Fibroblast of pulmonary artery (primary cell): ENCODE measurements at regions not wholly inside any gene's neighbourhood (a gene's known extent, or its start where the extent isn't known, plus 50 kb on each side); places are given as distances from the start of the nearest gene placed in this dataset.
"Not testable (repeated sequence)": the region's sequence is repeated elsewhere in the genome, so short reads cannot be mapped to it uniquely, and the experiment has no call there.

Experiments used
- DNase-seq: peaks from one replicate; pipeline ENCODE4 v3.0.0-alpha.2; 2010; ENCODE audit warnings: low read depth
- H3K4me3 ChIP-seq: replicated peaks from 2 replicates; pipeline ENCODE4 v1.5.1; 2011; ENCODE audit warnings: low read depth, mild to moderate bottlenecking, control low read depth, low read length, moderate library complexity
- TF ChIP-seq, protein P1 (sequence below): IDR thresholded peaks from 2 replicates; pipeline ENCODE4 v1.5.1; 2011; ENCODE audit warnings: mild to moderate bottlenecking, control low read depth, low read length, inconsistent platforms; ENCODE audit errors: missing control alignments

DNA sequence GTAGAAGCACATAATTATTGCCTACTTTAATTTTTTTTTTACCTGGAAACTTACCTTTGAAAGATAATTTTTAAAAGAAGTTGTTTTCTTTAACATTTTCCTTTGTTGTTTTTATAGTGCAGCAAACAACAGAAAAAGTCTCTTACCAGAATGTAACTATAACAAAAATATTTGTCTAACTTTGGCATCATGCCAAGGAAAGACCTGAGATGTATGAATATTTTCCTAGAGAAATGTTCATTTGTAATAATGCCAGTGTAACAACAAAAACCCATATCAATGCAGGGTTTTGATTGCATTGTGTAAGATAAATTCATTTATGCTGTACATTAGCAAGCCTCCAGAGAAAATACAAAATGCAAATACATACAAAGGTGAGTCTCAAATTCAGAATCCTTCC lies 775.7 kb downstream of the SI start:
- TF ChIP-seq, protein P1, sequence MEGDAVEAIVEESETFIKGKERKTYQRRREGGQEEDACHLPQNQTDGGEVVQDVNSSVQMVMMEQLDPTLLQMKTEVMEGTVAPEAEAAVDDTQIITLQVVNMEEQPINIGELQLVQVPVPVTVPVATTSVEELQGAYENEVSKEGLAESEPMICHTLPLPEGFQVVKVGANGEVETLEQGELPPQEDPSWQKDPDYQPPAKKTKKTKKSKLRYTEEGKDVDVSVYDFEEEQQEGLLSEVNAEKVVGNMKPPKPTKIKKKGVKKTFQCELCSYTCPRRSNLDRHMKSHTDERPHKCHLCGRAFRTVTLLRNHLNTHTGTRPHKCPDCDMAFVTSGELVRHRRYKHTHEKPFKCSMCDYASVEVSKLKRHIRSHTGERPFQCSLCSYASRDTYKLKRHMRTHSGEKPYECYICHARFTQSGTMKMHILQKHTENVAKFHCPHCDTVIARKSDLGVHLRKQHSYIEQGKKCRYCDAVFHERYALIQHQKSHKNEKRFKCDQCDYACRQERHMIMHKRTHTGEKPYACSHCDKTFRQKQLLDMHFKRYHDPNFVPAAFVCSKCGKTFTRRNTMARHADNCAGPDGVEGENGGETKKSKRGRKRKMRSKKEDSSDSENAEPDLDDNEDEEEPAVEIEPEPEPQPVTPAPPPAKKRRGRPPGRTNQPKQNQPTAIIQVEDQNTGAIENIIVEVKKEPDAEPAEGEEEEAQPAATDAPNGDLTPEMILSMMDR = no peak
- DNase-seq = no peak
- H3K4me3 ChIP-seq = no peak overlapping the region

DNA sequence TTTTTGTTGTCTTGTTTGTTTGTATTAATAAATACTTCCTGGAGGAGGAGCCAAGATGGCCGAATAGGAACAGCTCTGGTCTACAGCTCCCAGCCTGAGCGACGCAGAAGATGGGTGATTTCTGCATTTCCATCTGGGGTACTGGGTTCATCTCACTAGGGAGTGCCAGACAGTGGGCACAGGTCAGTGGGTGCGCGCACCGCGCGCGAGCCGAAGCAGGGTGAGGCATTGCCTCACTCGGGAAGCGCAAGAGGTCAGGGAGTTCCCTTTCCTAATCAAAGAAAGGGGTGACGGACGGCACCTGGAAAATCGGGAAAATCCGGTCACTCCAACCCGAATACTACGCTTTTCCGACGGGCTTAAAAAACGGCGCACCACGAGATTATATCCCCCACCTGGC lies 786.8 kb downstream of the SI start:
- DNase-seq, H3K4me3 ChIP-seq: not testable (repeated sequence)

DNA sequence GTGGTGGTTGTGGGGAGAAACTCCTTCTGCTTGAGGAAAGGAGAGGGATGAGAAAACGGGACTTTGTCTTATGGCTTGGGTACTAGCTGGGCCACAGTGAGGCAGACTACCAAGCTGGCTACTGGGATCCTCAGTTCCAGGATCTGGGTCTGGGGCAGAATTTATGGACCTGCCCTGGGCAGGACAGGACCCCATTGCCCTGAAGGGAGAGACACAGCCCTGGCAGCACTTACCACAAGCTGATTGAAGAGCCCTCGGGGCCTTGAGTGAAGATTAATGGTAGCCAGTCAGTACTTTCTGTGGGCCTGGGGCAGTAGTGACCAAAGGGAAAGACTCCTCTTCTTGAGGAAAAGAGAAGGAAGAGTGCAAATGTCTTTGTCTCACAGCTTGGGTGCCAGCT lies 799.7 kb downstream of the SI start:
- TF ChIP-seq, protein P1 = no peak
- no peak overlapping the region for H3K4me3 ChIP-seq
- no peak for DNase-seq

DNA sequence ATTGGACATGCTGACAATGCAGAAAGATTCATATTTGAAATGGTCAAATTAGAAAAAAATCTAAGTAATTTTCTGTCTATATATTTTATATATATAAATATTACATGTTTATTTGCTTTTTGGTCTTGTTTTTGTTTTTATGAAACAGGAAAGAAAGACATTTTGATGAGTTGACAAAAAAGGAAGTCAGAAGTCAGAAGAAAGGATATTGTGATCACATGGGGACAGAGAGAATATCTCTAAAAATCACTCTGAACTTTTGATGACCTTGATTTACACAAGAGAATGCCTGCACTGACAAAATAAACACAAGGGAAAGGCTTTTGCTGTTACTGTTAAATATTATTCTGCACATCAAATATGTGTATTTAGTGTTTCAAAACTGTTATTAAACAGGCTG lies 811.2 kb downstream of the SI start:
- DNase-seq = no peak
- H3K4me3 ChIP-seq = no peak overlapping the region
- TF ChIP-seq, protein P1 = no peak

DNA sequence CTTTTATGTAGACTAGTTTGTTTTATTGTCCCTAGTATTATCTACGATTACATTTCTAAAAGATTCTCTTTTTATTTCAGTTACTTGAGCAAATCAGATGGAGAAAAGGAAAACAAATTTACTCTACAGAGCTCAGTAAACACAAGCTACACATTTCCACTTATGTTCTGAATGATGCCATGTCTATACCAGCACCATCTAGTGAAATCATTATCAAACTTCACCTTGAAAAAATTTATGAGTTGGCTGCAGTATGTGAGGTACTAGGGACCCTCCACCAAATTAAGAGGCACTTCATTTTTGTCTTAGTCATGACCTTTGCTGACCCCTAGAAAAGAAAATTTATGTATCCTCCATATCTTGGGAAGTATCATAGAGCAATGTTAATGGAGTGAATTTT lies 827.4 kb downstream of the SI start:
- TF ChIP-seq, protein P1 = no peak
- DNase-seq = no peak
- H3K4me3 ChIP-seq = no peak overlapping the region

DNA sequence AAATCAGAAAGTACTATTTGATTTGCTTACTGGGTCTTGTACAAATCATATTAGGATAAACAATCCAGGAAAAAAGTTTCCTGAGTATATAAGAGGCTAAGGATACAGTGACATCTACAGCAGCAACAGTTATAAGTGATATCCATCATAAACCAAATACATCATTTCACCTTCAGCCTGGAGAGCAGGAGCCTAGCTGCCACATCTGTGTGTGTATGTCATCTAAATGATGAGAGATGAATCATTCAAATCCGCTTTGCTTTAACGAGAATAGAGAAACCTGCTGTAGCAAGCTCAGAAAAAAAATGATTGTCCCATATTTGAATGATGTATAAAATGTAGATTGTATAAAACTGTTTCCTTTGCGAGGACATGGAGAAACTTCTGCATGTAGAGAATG lies 841.4 kb downstream of the SI start:
- TF ChIP-seq, protein P1 = no peak
- no peak for DNase-seq
- no peak overlapping the region for H3K4me3 ChIP-seq

DNA sequence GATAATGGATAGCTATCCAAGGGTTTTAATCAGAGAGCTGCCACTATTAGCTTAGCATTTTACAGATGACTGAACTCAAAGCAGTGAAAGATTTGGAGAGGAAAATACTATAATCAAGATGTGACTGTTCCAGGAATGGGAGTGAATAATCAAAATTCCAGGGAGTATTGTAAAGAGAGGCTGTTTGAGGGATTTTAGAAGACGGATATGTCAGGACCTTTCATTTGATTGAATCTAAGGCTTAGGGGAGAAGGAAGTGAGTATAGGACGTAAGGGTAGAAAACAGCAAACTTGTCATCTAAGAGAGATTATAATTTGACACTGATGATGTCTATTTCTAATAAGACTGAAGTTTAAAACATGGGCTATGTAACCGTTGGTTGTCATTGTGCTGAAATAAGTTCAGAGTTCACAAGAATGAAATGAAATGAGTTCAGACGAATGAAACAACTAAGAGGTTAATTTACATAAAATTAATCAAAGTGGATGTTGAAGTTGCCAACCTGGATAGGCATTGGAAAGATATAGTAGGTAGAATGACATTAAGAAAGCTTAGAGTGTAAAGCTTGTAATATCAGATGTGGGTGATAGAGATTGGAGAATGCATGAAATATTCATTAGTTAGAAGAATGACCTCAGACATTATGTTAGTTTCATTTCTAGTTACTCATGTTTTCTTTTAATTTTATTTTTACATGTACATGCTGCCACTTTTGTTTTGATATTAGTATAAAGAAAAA lies 842.8 kb downstream of the SI start:
- no peak overlapping the region for H3K4me3 ChIP-seq
- TF ChIP-seq, protein P1 = no peak
- no peak for DNase-seq
